SK-N-SH treated with all-trans-retinoic acid at 6 μM for 48 hours (cell line): ENCODE measurements at regions not wholly inside any gene's neighbourhood (a gene's known extent, or its start where the extent isn't known, plus 50 kb on each side); places are given as distances from the start of the nearest gene placed in this dataset.

Experiments
- BACH2 ChIP-seq: fragments of 250-450 bp; sonication (Bioruptor Pico); IDR thresholded peaks from 2 replicates; pipeline ENCODE4 v1.9.0; 2021; ENCODE audit warnings: mild to moderate bottlenecking, borderline replicate concordance
- ESRRG ChIP-seq: fragments of 250-450 bp; sonication (Bioruptor Pico); IDR thresholded peaks from 2 replicates; pipeline ENCODE4 v1.6.1; 2021; ENCODE audit warnings: mild to moderate bottlenecking
- ISL1 ChIP-seq: fragments of 250-450 bp; sonication (Bioruptor Pico); IDR thresholded peaks from 2 replicates; pipeline ENCODE4 v2.1.2; 2022; ENCODE audit warnings: mild to moderate bottlenecking, moderate library complexity
- POU6F1 ChIP-seq: fragments of 250-450 bp; sonication (Bioruptor Pico); IDR thresholded peaks from 2 replicates; pipeline ENCODE4 v1.8.0; 2021; ENCODE audit warnings: low read depth, mild to moderate bottlenecking, moderate library complexity, borderline replicate concordance
- RARB ChIP-seq: fragments of 250-450 bp; sonication (Bioruptor Pico); IDR thresholded peaks from 2 replicates; pipeline ENCODE4 v1.8.0; 2021; ENCODE audit warnings: mild to moderate bottlenecking, moderate library complexity
- TCF4 ChIP-seq: fragments of 250-450 bp; sonication (Bioruptor Pico); IDR thresholded peaks from 2 replicates; pipeline ENCODE4 v1.8.0; 2021; ENCODE audit warnings: mild to moderate bottlenecking, moderate library complexity, borderline replicate concordance
- TF ChIP-seq, protein P1 (sequence below): fragments of 250-450 bp; sonication (Bioruptor Pico); IDR thresholded peaks from 2 replicates; pipeline ENCODE4 v1.8.0; 2020; ENCODE audit warnings: mild to moderate bottlenecking, moderate library complexity, borderline replicate concordance
- TF ChIP-seq, protein P2 (sequence below): fragments of 250-450 bp; sonication (Bioruptor Pico); IDR thresholded peaks from 2 replicates; pipeline ENCODE4 v1.5.1; 2020; ENCODE audit warnings: low read depth, mild to moderate bottlenecking, moderate library complexity

DNA sequence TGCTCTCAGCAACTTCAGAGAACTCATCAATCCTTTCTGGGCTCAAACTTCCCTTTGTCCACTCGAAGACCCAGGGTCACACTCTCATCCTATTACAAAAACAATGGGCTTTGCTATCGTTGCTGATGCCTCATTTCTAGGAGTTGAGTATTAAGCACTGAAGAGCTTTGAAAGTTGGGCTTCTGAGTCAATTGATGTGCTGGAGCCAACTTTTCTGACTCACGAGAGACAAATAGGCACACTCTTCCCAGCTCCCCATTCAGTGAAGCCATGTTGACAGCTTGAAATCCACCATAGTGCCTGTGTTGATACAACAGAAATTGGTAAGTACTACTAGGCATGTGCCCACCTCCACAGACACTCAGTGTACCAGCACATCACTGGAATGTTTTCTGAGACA lies 97.5 kb upstream of the PRSS58 start:
- TF ChIP-seq ISL1 (CRISPR knock-in tag): no peak
- TF ChIP-seq ESRRG: no peak
- TF ChIP-seq, protein P1, sequence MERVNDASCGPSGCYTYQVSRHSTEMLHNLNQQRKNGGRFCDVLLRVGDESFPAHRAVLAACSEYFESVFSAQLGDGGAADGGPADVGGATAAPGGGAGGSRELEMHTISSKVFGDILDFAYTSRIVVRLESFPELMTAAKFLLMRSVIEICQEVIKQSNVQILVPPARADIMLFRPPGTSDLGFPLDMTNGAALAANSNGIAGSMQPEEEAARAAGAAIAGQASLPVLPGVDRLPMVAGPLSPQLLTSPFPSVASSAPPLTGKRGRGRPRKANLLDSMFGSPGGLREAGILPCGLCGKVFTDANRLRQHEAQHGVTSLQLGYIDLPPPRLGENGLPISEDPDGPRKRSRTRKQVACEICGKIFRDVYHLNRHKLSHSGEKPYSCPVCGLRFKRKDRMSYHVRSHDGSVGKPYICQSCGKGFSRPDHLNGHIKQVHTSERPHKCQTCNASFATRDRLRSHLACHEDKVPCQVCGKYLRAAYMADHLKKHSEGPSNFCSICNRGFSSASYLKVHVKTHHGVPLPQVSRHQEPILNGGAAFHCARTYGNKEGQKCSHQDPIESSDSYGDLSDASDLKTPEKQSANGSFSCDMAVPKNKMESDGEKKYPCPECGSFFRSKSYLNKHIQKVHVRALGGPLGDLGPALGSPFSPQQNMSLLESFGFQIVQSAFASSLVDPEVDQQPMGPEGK: no peak
- no peak for TF ChIP-seq BACH2 (CRISPR knock-in tag)
- no peak for TF ChIP-seq RARB
- TF ChIP-seq, protein P2, sequence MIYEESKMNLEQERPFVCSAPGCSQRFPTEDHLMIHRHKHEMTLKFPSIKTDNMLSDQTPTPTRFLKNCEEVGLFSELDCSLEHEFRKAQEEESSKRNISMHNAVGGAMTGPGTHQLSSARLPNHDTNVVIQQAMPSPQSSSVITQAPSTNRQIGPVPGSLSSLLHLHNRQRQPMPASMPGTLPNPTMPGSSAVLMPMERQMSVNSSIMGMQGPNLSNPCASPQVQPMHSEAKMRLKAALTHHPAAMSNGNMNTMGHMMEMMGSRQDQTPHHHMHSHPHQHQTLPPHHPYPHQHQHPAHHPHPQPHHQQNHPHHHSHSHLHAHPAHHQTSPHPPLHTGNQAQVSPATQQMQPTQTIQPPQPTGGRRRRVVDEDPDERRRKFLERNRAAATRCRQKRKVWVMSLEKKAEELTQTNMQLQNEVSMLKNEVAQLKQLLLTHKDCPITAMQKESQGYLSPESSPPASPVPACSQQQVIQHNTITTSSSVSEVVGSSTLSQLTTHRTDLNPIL (CRISPR knock-in tag): no peak
- TF ChIP-seq POU6F1: no peak
- TF ChIP-seq TCF4: no peak
